ENCODE measurements at regions not wholly inside any gene's neighbourhood (a gene's known extent, or its start where the extent isn't known, plus 50 kb on each side); places are given as distances from the start of the nearest gene placed in this dataset.

GRCh38 chr4:38591617-38592337 is 72.2 kb upstream of the KLF3 start:
- no peak overlapping the region for H3K4me3 ChIP-seq (ENCODE audit: low read depth, low read length)
- no peaks in the 10 kb centered on the region for H3K27me3 ChIP-seq (ENCODE audit: insufficient read depth, low read depth, severe bottlenecking)
- DNase-seq: no peak
- H3K9me3 ChIP-seq (ENCODE audit: severe bottlenecking): no peaks in the 10 kb centered on the region
- H3K27ac ChIP-seq: no peak overlapping the region
- H3K36me3 ChIP-seq: no peaks in the 10 kb centered on the region
- TF ChIP-seq, protein P1, sequence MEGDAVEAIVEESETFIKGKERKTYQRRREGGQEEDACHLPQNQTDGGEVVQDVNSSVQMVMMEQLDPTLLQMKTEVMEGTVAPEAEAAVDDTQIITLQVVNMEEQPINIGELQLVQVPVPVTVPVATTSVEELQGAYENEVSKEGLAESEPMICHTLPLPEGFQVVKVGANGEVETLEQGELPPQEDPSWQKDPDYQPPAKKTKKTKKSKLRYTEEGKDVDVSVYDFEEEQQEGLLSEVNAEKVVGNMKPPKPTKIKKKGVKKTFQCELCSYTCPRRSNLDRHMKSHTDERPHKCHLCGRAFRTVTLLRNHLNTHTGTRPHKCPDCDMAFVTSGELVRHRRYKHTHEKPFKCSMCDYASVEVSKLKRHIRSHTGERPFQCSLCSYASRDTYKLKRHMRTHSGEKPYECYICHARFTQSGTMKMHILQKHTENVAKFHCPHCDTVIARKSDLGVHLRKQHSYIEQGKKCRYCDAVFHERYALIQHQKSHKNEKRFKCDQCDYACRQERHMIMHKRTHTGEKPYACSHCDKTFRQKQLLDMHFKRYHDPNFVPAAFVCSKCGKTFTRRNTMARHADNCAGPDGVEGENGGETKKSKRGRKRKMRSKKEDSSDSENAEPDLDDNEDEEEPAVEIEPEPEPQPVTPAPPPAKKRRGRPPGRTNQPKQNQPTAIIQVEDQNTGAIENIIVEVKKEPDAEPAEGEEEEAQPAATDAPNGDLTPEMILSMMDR (IDR thresholded peaks at IDR 0.05; ENCODE audit: low read depth, low read length): no peak

DNA sequence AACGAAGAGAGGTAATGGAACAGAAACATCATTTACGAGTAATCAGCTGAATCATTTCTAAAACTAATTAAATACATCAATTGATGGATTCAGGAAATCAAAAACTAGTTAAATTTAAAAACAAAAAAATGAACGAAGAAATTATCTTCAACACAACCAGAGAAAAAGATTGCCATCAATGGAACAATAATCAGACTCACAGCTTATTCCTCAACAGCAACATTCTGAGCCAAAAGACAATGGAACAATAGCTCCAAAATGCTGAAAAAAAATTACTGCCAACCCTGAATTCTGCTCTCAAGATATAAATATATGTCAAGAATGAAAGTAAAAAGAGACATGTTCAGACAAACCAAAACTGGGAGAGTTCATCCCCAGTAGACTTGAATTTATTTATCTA is 65.5 kb upstream of the KLF3 start:
- no peak overlapping the region for H3K4me3 ChIP-seq (ENCODE audit: low read depth, low read length)
- TF ChIP-seq, protein P1 (IDR thresholded peaks at IDR 0.05; ENCODE audit: low read depth, low read length): no peak
- H3K9me3 ChIP-seq (ENCODE audit: severe bottlenecking): no peaks in the 10 kb centered on the region
- DNase-seq: no peak
- no peaks in the 10 kb centered on the region for H3K36me3 ChIP-seq
- H3K27me3 ChIP-seq (ENCODE audit: insufficient read depth, low read depth, severe bottlenecking): no peaks in the 10 kb centered on the region
- no peak overlapping the region for H3K27ac ChIP-seq

DNA sequence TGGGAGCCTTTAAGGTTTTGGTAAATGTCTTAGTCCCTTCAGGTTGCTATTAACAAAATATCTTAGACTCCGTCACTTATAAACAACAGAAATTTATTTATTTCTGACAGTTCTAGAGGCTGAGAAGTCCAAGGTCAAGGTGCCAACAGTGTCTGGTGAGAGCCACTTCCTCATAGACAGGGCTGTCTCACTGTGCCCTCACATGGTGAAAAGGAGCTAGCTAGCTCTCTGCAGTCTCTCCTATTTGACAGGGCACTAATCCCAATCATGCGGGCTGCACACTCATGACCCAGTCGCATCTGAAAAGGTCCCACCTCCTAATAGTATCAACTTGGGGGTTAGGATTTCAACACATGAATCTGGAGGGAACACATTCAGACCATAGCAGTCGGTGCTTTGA is 63.4 kb upstream of the KLF3 start:
- H3K27ac ChIP-seq: no peak overlapping the region
- TF ChIP-seq, protein P1 (IDR thresholded peaks at IDR 0.05; ENCODE audit: low read depth, low read length): peak; percentile 46

DNA sequence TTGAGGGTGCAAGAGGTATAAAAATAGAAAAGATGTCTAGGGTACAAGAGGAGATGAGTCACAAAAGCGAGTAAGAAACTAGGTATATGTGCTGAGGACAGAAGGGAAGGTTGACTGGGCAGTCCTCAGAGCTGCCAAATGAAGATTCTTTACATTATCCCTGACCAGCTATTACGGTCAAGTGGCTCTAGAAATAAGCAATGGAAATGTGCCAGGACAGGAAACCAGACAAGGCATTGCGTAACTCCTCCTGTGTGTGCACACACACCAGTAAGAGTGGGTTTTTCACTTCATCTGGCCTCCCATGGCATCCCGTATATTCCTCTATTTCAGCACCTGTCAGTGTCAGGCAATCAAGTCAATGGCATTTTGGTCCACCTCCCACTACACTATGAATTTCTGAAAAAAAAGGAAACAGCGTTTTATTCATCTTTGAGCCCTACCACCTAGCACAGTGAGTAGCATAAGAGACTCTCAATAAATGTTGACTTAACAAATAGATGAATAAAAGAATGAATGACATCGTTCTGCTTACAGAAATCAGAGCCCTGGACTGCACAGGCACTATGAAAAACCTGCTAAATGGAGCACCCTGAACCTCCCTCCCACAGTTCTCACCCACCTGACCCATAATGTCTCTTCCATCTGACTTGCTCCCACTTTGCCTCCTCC is 62.6 kb upstream of the KLF3 start:
- Histone ChIP-seq H3K9me3 (ENCODE audit: severe bottlenecking) (no peaks in the 10 kb centered on the region), H3K36me3 (no peaks in the 10 kb centered on the region), H3K27me3 (ENCODE audit: insufficient read depth, low read depth, severe bottlenecking) (no peaks in the 10 kb centered on the region), H3K4me3 (ENCODE audit: low read depth, low read length) (no peak overlapping the region), H3K27ac (no peak overlapping the region)
- DNase-seq: no peak
- TF ChIP-seq, protein P1 (IDR thresholded peaks at IDR 0.05; ENCODE audit: low read depth, low read length): no peak

More for the DNA sequence above, 63.4 kb upstream of the KLF3 start:
- Histone ChIP-seq H3K36me3 (no peaks in the 10 kb centered on the region), H3K27me3 (ENCODE audit: insufficient read depth, low read depth, severe bottlenecking) (no peaks in the 10 kb centered on the region), H3K4me3 (ENCODE audit: low read depth, low read length) (no peak overlapping the region), H3K9me3 (ENCODE audit: severe bottlenecking) (no peaks in the 10 kb centered on the region)
- DNase-seq: peak; percentile 23

DNA sequence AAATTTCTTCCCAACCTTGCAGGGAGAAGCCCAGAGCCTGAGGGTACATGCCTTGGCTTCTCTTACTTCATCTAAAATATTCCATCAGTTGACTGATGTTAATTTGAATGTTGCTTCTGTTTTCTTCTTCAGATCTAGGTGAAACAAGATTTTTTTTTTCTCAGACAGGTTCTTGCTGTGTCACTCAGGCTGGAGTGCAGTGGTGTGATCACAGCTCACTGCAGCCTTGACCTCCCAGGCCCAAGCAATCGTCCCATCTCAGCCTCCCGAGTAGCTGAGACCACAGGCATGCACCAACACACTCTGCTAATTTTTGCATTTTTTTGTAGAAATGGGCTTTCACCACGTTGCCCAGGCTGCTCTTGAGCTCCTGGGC is 62.1 kb upstream of the KLF3 start:
- DNase-seq: no peak
- TF ChIP-seq, protein P1 (IDR thresholded peaks at IDR 0.05; ENCODE audit: low read depth, low read length): no peak
- Histone ChIP-seq H3K9me3 (ENCODE audit: severe bottlenecking) (peaks cover under 1% of the 10 kb centered on the region), H3K27me3 (ENCODE audit: insufficient read depth, low read depth, severe bottlenecking) (no peaks in the 10 kb centered on the region), H3K27ac (no peak overlapping the region), H3K4me3 (ENCODE audit: low read depth, low read length) (no peak overlapping the region), H3K36me3 (no peaks in the 10 kb centered on the region)

Measured in WERI-Rb-1 (cell line).